Hippocampal formation (tissue), 2 donors: ENCODE measurements at regions not wholly inside any gene's neighbourhood (a gene's known extent, or its start where the extent isn't known, plus 50 kb on each side); places are given as distances from the start of the nearest gene placed in this dataset.

Experiments
- DNase-seq, 2 donors: peaks; one replicate each; lab custom pipeline; 2025; lab: John Stamatoyannopoulos, UW

- DNase-seq: no peak
Measured at GRCh38 chr2:11953258-11953657, 206.8 kb downstream of the LPIN1 start.

GRCh38 chr2:11955314-11955713 is 208.9 kb downstream of the LPIN1 start:
- no peak for DNase-seq

- no peak for DNase-seq
Measured at GRCh38 chr2:11955884-11956291, 209.5 kb downstream of the LPIN1 start.

- DNase-seq: no peak
Measured at GRCh38 chr2:11962707-11963328, 216.4 kb downstream of the LPIN1 start.

GRCh38 chr2:11963966-11964365 is 217.5 kb downstream of the LPIN1 start:
- DNase-seq: no peak

GRCh38 chr2:11967946-11968465 is 221.6 kb downstream of the LPIN1 start:
- no peak for DNase-seq

- DNase-seq: no peak
Measured at GRCh38 chr2:11968521-11968920, 222.1 kb downstream of the LPIN1 start.

GRCh38 chr2:11969774-11970173 is 223.3 kb downstream of the LPIN1 start:
- no peak for DNase-seq

GRCh38 chr2:11974573-11974972 is 228.1 kb downstream of the LPIN1 start:
- DNase-seq: no peak

GRCh38 chr2:11975373-11975772 is 228.9 kb downstream of the LPIN1 start:
- DNase-seq: no peak

GRCh38 chr2:11976073-11976472 is 229.6 kb downstream of the LPIN1 start:
- no peak for DNase-seq

- DNase-seq: no peak
Measured at GRCh38 chr2:11977766-11978524, 231.5 kb downstream of the LPIN1 start.

- DNase-seq: no peak
Measured at GRCh38 chr2:11980809-11981208, 234.4 kb downstream of the LPIN1 start.

- DNase-seq: no peak
Measured at GRCh38 chr2:11983401-11983800, 237.0 kb downstream of the LPIN1 start.

- no peak for DNase-seq
Measured at GRCh38 chr2:11983870-11984269, 237.4 kb downstream of the LPIN1 start.

GRCh38 chr2:11984316-11985158 is 238.1 kb downstream of the LPIN1 start:
- DNase-seq: no peak

GRCh38 chr2:11985817-11986566 is 239.6 kb downstream of the LPIN1 start:
- DNase-seq: no peak

GRCh38 chr2:11987151-11987550 is 240.7 kb downstream of the LPIN1 start:
- no peak for DNase-seq

- no peak for DNase-seq
Measured at GRCh38 chr2:11988691-11989353, 242.4 kb downstream of the LPIN1 start.

- no peak for DNase-seq
Measured at GRCh38 chr2:11989354-11989703, 242.9 kb downstream of the LPIN1 start.

- no peak for DNase-seq
Measured at GRCh38 chr2:11990576-11990975, 244.1 kb downstream of the LPIN1 start.
